IPS-NIHi7 (cell line): ENCODE measurements at regions not wholly inside any gene's neighbourhood (a gene's known extent, or its start where the extent isn't known, plus 50 kb on each side); places are given as distances from the start of the nearest gene placed in this dataset.

Source experiments
- DNase-seq: peaks from one replicate; pipeline ENCODE4 v3.0.0; 2012; ENCODE audit warnings: mixed read lengths; ENCODE audit errors: extremely low spot score

DNA sequence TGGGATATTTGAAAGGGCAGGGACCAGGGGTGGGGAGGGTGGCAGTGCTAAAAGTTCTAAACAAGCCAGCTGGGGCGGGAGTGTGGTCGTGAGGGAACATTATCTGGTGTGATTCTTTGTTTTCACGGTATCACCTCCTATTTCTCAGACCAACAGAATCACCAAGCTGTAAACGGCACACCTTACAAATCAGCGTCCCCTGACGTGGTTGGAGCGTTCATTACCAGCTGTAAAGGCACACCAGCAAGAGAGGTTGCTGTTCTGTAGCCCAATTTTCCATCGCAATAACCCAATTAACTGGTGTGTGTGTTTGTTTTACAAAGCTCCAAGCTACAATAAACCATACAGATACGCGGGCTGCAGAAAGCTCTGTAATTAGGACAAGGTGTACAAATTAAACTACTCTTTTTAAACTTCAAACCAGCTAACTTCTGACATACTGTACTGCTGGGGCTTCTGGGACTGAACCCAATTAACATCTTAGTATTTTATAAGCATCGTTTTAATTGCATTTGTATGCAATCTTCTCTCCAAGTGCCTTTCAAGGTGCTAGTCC, 303.6 kb upstream of the CLINT1 start:
- DNase-seq = no peak

DNA sequence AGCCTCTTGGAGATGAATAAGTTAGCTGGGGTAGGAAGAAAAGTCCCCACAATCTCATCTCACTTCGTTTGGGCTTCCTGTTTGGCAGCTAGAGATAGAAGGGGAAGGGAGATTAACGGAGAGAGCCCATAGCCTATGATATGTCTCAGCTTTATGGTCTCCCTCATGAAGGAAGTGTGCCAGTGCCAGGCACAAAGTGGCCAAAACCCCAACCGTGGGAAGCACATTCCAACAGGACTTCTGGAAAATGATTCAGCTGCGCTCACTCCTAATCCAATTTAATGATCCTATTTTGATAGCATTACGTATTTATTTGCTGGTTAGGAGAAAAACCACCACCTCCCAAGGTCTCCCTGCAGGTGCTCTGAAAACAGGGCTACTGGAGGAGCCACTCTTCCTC, 303.1 kb upstream of the CLINT1 start:
- DNase-seq = no peak

DNA sequence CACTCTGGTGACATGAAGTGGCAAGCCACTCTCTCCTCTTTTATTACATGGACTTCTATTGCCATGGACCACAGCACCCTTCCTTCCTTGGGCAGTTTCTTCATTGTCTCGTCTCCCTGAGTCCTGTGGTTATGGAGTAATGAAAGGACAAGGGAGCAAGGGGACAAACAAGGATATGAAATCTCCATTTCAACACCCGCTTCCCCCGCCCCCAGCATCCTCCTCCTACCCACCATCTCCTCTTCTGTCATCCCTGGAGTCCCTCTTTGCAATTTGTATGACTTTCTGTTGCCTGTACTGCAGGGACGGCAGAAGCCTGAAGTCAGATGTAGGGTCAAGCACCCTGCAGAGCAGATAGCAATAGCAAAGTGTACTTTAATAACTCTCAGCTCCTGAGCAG, 300.7 kb upstream of the CLINT1 start:
- no peak for DNase-seq

DNA sequence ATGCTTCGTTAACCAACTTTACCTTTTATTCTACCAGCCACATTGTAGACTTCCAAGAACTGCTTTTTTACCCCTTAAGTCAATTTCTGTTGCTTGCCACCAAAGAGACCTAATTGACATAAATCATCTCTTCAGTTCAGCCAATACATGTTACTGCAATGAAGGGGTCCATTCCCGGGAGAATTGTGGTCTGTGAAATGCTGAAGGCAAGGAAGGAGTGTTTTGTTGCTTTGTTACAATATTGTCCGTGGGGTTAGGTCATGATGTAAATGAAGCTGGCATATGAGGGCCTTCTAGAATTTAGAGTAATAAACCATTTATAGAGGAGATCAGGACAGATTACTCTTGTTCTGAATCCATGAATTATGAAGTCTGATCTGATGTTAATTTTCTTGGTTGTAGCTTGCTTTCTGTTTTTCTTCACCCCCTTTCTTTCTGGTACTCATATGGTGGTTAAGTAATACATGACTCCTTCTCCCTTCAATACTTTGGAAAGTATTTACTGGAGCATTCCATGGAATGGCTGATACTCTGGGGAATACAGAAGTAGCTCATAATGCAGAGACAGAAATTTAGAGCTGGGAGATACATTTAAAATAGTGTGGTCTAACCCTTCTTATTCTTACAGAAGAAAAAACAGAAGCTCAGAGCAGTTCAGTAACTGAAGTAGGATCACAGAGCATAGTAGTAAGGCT, 297.0 kb upstream of the CLINT1 start:
- no peak for DNase-seq

DNA sequence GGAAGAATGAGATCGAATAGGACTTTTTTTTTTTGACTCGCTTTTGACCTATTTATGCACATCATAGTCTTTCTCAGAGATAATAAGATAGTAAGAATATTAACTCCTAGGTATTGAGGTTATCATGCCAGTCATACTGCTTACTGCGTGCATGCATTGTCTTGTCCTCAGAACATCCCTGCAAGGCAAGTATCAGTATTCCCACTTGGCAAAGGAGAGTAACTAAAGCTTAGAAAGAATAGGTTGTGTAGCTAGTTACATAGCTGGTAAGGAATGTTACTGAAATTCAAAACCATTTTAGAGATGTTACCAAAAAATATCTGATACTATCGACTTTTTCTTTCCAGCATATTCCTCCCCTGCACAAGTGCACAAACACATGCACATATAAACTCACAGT, 296.1 kb upstream of the CLINT1 start:
- DNase-seq = no peak

DNA sequence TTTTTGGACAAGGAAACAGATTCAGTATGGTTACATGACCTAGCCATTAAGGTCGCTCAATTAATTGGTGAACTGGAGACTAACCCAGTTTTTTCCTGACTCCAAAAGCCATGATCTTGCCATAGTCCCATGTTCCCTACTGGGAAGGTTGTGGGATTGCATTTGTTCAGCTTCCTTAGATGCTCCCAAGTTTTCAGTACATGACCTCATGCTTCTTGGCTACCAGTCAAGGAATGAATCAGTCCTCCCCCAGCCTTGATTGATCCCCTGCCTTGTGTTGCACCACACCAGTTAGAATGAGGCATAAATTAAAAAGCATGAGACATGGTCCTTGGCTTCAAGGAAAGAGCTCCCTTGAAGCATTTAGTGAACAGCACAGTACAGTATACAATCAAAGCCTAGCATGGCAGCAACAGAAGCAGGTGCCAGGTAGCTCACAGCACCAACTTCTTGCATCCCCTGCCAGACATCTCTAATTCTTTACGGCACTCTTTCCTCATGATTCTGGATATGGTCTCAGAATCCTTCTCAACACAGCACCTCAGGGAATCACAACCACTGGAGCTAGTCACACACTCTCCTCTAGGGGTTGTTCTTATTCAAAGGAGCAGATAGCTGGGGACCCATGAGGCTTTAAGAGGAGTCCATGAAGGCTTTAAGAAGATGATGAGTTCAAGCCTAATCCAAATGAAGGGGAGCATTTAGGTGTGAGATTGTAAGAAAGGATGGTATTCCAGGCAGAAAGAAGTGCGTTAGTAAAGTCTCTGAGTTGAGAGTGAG, 295.5 kb upstream of the CLINT1 start:
- no peak for DNase-seq

GRCh38 chr5:158153508-158153907, 294.6 kb upstream of the CLINT1 start:
- DNase-seq = no peak

- DNase-seq = no peak
Observed at GRCh38 chr5:158152136-158152535, 293.2 kb upstream of the CLINT1 start.

DNA sequence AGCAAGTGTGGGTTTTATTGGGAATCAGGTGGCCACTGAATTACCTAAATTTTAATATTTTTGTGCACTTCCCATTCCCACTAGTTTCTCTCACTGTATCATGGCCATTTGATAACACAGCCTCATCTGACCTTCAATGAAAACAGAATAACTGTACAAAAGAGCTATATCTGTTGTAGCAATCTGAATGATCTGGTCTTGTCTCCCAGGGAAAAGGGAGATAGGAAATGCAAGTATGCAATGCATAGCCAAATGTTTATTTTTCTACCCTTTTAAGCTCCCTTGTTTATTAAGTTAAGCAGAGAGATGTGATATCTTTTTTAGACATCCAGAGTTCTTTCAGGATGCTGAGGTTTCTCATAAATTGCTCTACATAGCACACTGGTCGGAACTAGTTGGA, 288.3 kb upstream of the CLINT1 start:
- no peak for DNase-seq

DNA sequence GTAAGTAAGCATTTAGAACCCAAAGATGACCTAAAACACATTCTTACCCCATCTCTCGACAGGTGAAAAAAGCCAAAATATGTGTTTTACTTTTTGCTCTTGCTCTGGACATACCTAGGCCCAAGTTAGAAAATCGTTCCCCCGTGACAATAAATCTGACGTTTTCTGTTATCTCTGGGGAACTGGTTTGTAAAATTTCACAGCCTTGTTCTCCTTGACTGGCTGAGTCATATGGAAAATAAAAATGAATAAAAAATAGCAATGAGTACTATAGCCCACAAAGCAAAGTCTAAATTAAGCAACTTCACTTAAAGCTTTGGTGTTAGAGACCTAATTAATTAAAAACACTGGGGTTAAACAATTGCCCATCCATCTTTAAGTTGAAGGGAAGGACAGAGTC, 286.9 kb upstream of the CLINT1 start:
- DNase-seq = no peak

DNA sequence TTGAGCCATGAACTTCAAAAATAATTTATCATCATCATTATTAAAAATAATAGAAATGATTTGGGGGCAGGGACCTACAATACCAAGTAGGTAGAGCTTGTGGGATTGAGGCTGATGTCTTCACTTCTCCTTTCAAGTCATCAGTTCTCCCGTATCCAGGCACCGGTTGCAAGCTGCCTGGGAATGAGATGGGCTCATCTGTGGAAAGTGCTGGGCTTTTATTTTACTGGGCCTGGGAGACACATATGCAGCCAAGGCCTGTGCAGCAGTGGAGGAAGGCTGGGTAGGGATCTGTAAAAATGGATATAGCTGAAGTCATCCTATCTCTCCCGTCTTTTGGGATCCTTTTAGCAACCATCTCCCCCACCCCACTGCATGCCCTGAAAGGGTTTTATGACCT, 284.1 kb upstream of the CLINT1 start:
- DNase-seq = no peak

GRCh38 chr5:158142156-158142555, 283.2 kb upstream of the CLINT1 start:
- no peak for DNase-seq

DNA sequence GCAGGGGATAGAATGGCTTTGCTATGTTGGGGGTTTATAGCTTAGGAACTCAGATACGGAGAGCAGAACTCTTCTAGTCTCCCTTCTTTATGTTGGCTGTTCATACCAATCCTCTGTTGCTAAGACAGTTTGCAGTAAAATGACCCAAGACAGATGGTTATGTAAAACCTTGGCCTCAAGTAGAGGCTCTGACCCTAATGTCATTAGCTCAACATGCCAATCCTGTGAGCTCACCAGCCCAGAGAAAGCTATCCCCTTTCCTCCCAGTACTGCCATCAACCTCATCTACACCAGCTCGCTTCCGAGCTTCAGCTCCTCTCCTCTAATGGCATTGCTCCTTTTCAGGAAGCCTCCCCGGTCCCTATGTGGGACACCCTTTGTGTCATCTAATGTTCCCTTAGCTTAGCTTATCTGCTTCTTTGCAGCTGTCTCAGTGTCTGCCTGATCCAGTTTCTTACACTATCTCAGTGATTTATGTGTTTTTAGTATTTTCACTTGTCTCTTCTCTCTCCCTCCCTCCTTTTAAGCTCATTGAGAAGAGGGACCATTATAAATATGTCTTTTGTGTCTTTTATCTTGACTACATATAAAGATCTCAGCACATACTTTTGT, 281.3 kb upstream of the CLINT1 start:
- peak; percentile 38 for DNase-seq

DNA sequence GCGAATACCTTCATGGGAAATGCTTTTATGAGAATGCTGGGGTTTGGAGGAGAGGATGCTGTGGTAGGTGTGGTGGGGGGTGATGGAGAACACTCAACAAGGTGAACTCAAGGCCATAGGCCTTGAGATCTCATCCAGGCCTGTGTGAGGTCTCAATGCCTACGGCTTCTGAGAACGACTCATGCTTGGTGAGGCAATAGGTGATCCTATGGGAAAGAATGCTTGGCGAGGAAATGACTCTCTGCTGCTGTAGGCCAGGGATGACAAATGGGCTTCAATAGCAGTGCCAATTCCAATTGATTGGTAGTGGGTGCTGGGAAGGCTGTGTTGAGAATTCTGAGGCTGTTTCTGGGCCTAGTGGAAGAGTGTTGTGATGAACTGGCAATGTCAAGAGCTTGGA, 280.2 kb upstream of the CLINT1 start:
- no peak for DNase-seq

GRCh38 chr5:158135682-158136179, 276.8 kb upstream of the CLINT1 start:
- DNase-seq = peak; percentile 76

GRCh38 chr5:158133369-158133768, 274.4 kb upstream of the CLINT1 start:
- no peak for DNase-seq

GRCh38 chr5:158127536-158127935, 268.6 kb upstream of the CLINT1 start:
- DNase-seq = no peak

GRCh38 chr5:158126442-158127405, 267.8 kb upstream of the CLINT1 start:
- no peak for DNase-seq

DNA sequence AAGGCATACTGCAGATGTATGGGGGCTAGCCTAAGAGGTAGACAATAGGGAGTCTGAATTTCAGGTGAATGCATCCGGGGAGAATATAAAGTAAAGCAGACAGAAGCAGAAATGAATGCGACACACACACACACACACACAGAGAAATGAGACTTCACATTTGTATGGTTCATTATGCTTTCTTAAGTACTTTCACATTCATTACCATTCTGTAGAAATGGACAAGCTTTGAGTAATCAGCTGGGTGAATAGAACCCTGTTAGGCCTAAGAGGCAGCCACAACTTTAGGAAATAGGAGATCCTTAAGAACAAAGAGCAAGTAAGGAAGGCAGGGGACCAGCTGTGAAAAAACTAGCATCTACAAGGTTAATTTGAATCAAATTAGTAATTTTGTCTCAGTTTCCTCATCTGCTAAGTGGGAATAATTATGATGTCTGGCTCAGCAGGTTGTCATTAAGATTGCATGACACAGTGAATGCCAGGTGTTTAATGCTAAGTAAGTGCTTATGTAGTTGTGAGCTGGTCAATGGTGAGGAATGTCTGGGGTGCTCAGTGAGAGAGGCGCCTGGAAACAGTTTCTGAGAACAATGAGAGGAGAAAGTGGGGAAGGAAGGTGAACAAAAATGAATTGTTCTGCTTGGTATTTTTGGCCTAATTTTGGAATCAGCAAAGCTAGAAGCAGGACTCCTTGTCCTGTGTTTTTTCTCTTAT, 265.8 kb upstream of the CLINT1 start:
- DNase-seq = no peak

DNA sequence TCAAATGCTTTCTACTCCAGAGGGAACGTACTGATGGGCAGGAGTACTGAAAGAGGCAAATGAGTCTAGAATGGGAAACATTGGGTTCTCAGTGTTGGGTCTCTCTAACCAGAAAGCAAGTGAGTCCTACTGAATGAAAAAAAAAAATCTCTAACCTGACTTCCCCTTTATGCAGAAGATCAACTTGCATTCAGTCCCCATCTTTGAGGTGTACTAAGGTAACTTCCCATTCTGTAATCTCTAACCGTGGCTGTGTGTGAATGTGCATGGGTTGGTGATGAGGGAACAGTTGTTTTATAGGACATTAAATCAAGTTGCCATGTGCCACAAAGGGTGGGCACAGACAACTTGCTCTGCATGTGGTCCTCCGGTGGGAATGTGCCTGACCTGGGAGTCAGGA, 264.6 kb upstream of the CLINT1 start:
- DNase-seq = no peak

DNA sequence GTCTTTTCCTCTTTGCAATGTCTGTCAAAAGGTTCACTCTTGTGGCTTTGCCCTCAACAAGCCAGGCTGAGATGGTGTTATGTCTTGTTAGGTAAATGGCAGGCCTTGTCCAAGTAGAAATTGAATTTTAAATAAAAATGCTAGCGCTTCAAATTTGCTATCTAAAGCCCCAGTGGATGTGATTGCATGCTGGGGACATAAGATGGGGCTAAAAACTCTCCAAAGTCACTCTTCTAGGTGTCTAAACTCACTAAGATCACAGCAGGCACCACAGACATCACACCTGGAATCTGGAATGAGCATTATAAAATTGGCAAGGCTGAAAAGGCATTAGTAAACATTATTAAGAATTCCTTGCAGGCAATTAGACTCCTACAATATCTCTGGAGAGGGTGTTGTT, 262.7 kb upstream of the CLINT1 start:
- DNase-seq = no peak
